H9 (cell line): ENCODE measurements at regions not wholly inside any gene's neighbourhood (a gene's known extent, or its start where the extent isn't known, plus 50 kb on each side); places are given as distances from the start of the nearest gene placed in this dataset.

Experiments used
- DNase-seq: peaks from one replicate; pipeline ENCODE4 v3.0.0-alpha.2; 2017
- H2AFZ ChIP-seq: one replicate; pipeline ENCODE4 v1.6.1; 2013; ENCODE audit warnings: mild to moderate bottlenecking, low read length, control low read depth, moderate library complexity
- H2AK5ac ChIP-seq: 2 replicates; pipeline ENCODE4 v1.6.1; 2013; ENCODE audit warnings: low read length, control low read depth, mixed read lengths; ENCODE audit not compliant: insufficient read length
- H2BK120ac ChIP-seq: one replicate; pipeline ENCODE4 v1.6.1; 2013; ENCODE audit warnings: low read depth, mild to moderate bottlenecking, low read length, control low read depth, inconsistent platforms; ENCODE audit not compliant: poor library complexity, severe bottlenecking
- H2BK12ac ChIP-seq: 2 replicates; pipeline ENCODE4 v1.6.1; 2013; ENCODE audit warnings: low read length, control low read depth, mixed read lengths, low read depth; ENCODE audit not compliant: insufficient read length
- H2BK15ac ChIP-seq: 2 replicates; pipeline ENCODE4 v1.6.1; 2013; ENCODE audit warnings: low read depth, low read length, control low read depth
- H2BK20ac ChIP-seq: one replicate; pipeline ENCODE4 v1.6.1; 2013; ENCODE audit warnings: low read depth, mild to moderate bottlenecking, low read length, control low read depth, inconsistent platforms; ENCODE audit not compliant: poor library complexity, severe bottlenecking
- H2BK5ac ChIP-seq: 2 replicates; pipeline ENCODE4 v1.6.1; 2013; ENCODE audit warnings: low read length, control low read depth, mixed read lengths; ENCODE audit not compliant: insufficient read length
- H3K14ac ChIP-seq: 2 replicates; pipeline ENCODE4 v1.6.1; 2013; ENCODE audit warnings: low read length, control low read depth; ENCODE audit not compliant: insufficient read depth
- H3K18ac ChIP-seq: 2 replicates; pipeline ENCODE4 v1.6.1; 2013; ENCODE audit warnings: low read depth, mild to moderate bottlenecking, mixed read lengths, low read length, control low read depth; ENCODE audit not compliant: insufficient read length
- H3K23ac ChIP-seq: 2 replicates; pipeline ENCODE4 v1.6.1; 2013; ENCODE audit warnings: low read length, control low read depth, mixed read lengths, low read depth; ENCODE audit not compliant: insufficient read length
- H3K23me2 ChIP-seq: 2 replicates; pipeline ENCODE4 v1.6.1; 2013; ENCODE audit warnings: low read depth, mild to moderate bottlenecking, mixed read lengths, low read length, control low read depth; ENCODE audit not compliant: insufficient read length, poor library complexity, severe bottlenecking
- H3K27ac ChIP-seq: 2 replicates; pipeline ENCODE4 v1.5.1; 2013; ENCODE audit warnings: low read length, control low read depth, mixed read lengths, low read depth; ENCODE audit not compliant: insufficient read length
- H3K27me3 ChIP-seq: 2 replicates; pipeline ENCODE4 v1.6.1; 2013; ENCODE audit warnings: low read length, control low read depth, inconsistent platforms; ENCODE audit not compliant: insufficient read depth
- H3K4ac ChIP-seq: 2 replicates; pipeline ENCODE4 v1.6.1; 2013; ENCODE audit warnings: low read depth, mild to moderate bottlenecking, control low read depth, inconsistent platforms, low read length, moderate library complexity
- H3K4me1 ChIP-seq: 2 replicates; pipeline ENCODE4 v1.6.1; 2013; ENCODE audit warnings: low read length, control low read depth, inconsistent platforms; ENCODE audit not compliant: insufficient read depth
- H3K4me2 ChIP-seq: 2 replicates; pipeline ENCODE4 v1.6.1; 2013; ENCODE audit warnings: low read length, control low read depth, mixed read lengths; ENCODE audit not compliant: insufficient read length, insufficient read depth
- H3K56ac ChIP-seq: 2 replicates; pipeline ENCODE4 v1.6.1; 2013; ENCODE audit warnings: low read depth, mild to moderate bottlenecking, mixed read lengths, low read length, control low read depth; ENCODE audit not compliant: insufficient read length
- H3K79me1 ChIP-seq: 2 replicates; pipeline ENCODE4 v1.6.1; 2013; ENCODE audit warnings: low read depth, mild to moderate bottlenecking, moderate library complexity, low read length, control low read depth, inconsistent platforms; ENCODE audit not compliant: insufficient read depth, poor library complexity, severe bottlenecking
- H3K79me2 ChIP-seq: 2 replicates; pipeline ENCODE4 v1.6.1; 2013; ENCODE audit warnings: low read length, control low read depth, inconsistent platforms; ENCODE audit not compliant: insufficient read depth
- H3K9ac ChIP-seq: 2 replicates; pipeline ENCODE4 v1.6.1; 2013; ENCODE audit warnings: low read length, control low read depth, mixed read lengths; ENCODE audit not compliant: insufficient read length; ENCODE audit errors: extremely low read depth
- H3K9me3 ChIP-seq: one replicate; pipeline ENCODE4 v1.6.1; 2013; ENCODE audit warnings: low read depth, low read length, inconsistent platforms; ENCODE audit not compliant: control insufficient read depth
- H3T11ph ChIP-seq: one replicate; pipeline ENCODE4 v1.6.1; 2013; ENCODE audit warnings: mild to moderate bottlenecking, low read length, control low read depth, inconsistent platforms
- H4K20me1 ChIP-seq: one replicate; pipeline ENCODE4 v1.6.1; 2013; ENCODE audit not compliant: control insufficient read depth, insufficient read length, insufficient read depth
- H4K5ac ChIP-seq: 2 replicates; pipeline ENCODE4 v1.6.1; 2013; ENCODE audit warnings: low read depth, mild to moderate bottlenecking, mixed read lengths, low read length, control low read depth; ENCODE audit not compliant: insufficient read length
- H4K8ac ChIP-seq: replicated peaks from 2 replicates; pipeline ENCODE4 v1.6.1; 2013; ENCODE audit warnings: low read length, control low read depth, mixed read lengths, low read depth; ENCODE audit not compliant: insufficient read length
- H4K91ac ChIP-seq: 2 replicates; pipeline ENCODE4 v1.6.1; 2013; ENCODE audit warnings: low read depth, mild to moderate bottlenecking, moderate library complexity, mixed read lengths, low read length, control low read depth; ENCODE audit not compliant: insufficient read length
- H3K27ac Mint-ChIP-seq, 3 experiments: 2 replicates in 2 of 3; 3 replicates in 1 of 3; pipeline ENCODE4 v1.8.0; 2020 to 2021; ENCODE audit warnings: mixed read lengths in 3 of 3, mild to moderate bottlenecking in 1 of 3, moderate library complexity in 1 of 3
- H3K27me3 Mint-ChIP-seq: 2 replicates; pipeline ENCODE4 v1.8.0; 2021; ENCODE audit warnings: low read depth, mild to moderate bottlenecking, moderate library complexity, mixed read lengths
- H3K36me3 Mint-ChIP-seq, 3 experiments: 2 replicates in 2 of 3; 3 replicates in 1 of 3; pipeline ENCODE4 v1.8.0; 2020 to 2021; ENCODE audit warnings: low read depth in 3 of 3, mixed read lengths in 3 of 3; ENCODE audit not compliant: insufficient read depth in 1 of 3
- H3K4me1 Mint-ChIP-seq, 2 experiments: 2 replicates each; pipeline ENCODE4 v1.8.0; 2020; ENCODE audit warnings: mixed read lengths in 2 of 2
- H3K4me3 Mint-ChIP-seq, 2 experiments: 2 replicates in 1 of 2; 3 replicates in 1 of 2; pipeline ENCODE4 v1.8.0; 2020 to 2021; ENCODE audit warnings: mild to moderate bottlenecking in 2 of 2, mixed read lengths in 2 of 2, moderate library complexity in 1 of 2
- H3K9me3 Mint-ChIP-seq, 2 experiments: 2 replicates in 1 of 2; 3 replicates in 1 of 2; pipeline ENCODE4 v1.8.0; 2020; ENCODE audit warnings: mild to moderate bottlenecking in 2 of 2, mixed read lengths in 2 of 2, moderate library complexity in 1 of 2
- CTCF ChIP-seq: fragments of 200-600 bp; sonication (generic); conservative IDR thresholded peaks from 3 replicates; pipeline ENCODE4 v1.8.0; 2021; ENCODE audit warnings: antibody characterized with exemption, mild to moderate bottlenecking
- WGBS: extraction: QIAGEN DNeasy Blood & Tissue Kit; methylation state at CpG from one replicate; pipeline ENCODE4 v1.1.7; 2013; ENCODE audit warnings: missing lambda C conversion rate, low lambda C conversion rate, mixed read lengths; ENCODE audit not compliant: insufficient read length; ENCODE audit errors: extremely low coverage; 5-methylcytosine and 5-hydroxymethylcytosine counted together

- no peaks in the 10 kb centered on the region for H4K20me1 ChIP-seq
- no peaks in the 10 kb centered on the region for H3K23me2 ChIP-seq
- no peaks in the 10 kb centered on the region for H3K79me1 ChIP-seq
- TF ChIP-seq CTCF: no peak
- peak overlapping the region in 1 of 3 experiments; percentile 80; a peak in 2 of 7 replicates for H3K27ac Mint-ChIP-seq
- no peak overlapping the region for H2BK120ac ChIP-seq
- H3K4ac ChIP-seq: no peak overlapping the region
- no peaks in the 10 kb centered on the region for H3K36me3 Mint-ChIP-seq
- H4K91ac ChIP-seq: no peak overlapping the region
- no peak overlapping the region for H2AFZ ChIP-seq
- WGBS: no CpG with 5 or more reads among the region's 2 CpGs
- no peak overlapping the region for H3K23ac ChIP-seq
- H2BK15ac ChIP-seq: no peak overlapping the region
- no peaks in the 10 kb centered on the region for H3K79me2 ChIP-seq
- no peak overlapping the region for H4K8ac ChIP-seq
- no peak overlapping the region for H3T11ph ChIP-seq
- no peak overlapping the region for H3K56ac ChIP-seq
- no peaks in the 10 kb centered on the region for H3K4me1 ChIP-seq
- no peak overlapping the region for H4K5ac ChIP-seq
- H3K27ac ChIP-seq: no peak overlapping the region
- H3K14ac ChIP-seq: no peak overlapping the region
- H3K27me3 Mint-ChIP-seq: no peaks in the 10 kb centered on the region
- H3K9me3 Mint-ChIP-seq: no peaks in the 10 kb centered on the region
- H3K4me3 Mint-ChIP-seq: no peak overlapping the region
- no peak overlapping the region for H2BK5ac ChIP-seq
- H2BK12ac ChIP-seq: no peak overlapping the region
- no peak overlapping the region for H3K4me2 ChIP-seq
- no peak overlapping the region for H2AK5ac ChIP-seq
- DNase-seq: no peak
- H3K9me3 ChIP-seq: no peaks in the 10 kb centered on the region
- no peaks in the 10 kb centered on the region for H3K27me3 ChIP-seq
- no peak overlapping the region for H2BK20ac ChIP-seq
- H3K4me1 Mint-ChIP-seq: peaks cover 0 to 7% of the 10 kb centered on the region in 2 experiments; a peak in 1 of 4 replicates
- H3K9ac ChIP-seq: no peak overlapping the region
- no peak overlapping the region for H3K18ac ChIP-seq
Measured at GRCh38 chr11:26028393-26028911, 303.5 kb upstream of the ANO3 start.
